ENCODE measurements at regions not wholly inside any gene's neighbourhood (a gene's known extent, or its start where the extent isn't known, plus 50 kb on each side); places are given as distances from the start of the nearest gene placed in this dataset.

GRCh38 chr21:18655931-18656330 is 252.3 kb upstream of the TMPRSS15 start:
- H3K27ac ChIP-seq: no peak overlapping the region
- no peak for TF ChIP-seq CTCF (conservative IDR thresholded peaks at IDR 0.05)

GRCh38 chr21:18661842-18662241 is 258.3 kb upstream of the TMPRSS15 start:
- H3K27ac ChIP-seq: no peak overlapping the region
- no peak for TF ChIP-seq CTCF (conservative IDR thresholded peaks at IDR 0.05)

DNA sequence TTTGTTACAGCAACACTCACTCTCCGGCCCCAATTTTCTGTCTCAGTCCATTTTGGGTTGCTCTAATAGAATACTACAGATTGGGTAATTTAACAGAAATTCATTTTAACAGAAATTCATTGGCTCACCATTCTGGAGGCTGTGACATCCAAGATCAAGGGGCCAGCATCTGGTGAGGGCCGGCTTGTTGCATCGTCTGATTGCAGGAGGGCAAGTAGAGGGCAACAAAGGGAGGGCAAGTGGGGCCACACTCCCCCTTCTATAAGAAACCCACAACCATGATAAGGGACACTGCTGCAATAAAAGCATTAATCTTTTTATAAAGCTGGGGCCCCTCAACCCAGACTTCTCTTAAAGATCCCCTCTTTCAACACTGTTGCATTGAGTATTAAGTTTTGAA is 260.1 kb upstream of the TMPRSS15 start:
- no peak overlapping the region for H3K27ac ChIP-seq
- TF ChIP-seq CTCF (conservative IDR thresholded peaks at IDR 0.05): no peak

DNA sequence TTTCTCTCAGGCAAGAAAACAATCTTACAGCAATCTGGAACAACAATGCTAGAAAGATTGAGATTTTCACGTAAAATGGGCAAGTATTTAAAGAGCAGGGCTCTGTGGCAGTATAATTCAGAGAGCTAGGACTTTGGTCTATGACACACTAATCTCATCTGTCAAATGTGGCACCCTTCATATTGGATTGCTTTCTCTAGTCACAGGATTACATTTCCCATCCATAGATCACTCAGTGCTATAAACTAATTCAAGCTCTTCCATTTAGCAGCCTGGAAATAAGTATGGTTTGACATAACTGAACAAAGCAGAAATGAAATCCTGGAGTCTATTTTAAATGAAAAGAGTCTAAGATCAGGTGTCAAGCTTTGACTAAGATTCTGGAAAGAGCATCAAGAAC is 263.1 kb upstream of the TMPRSS15 start:
- H3K27ac ChIP-seq: no peak overlapping the region
- TF ChIP-seq CTCF (conservative IDR thresholded peaks at IDR 0.05): no peak

DNA sequence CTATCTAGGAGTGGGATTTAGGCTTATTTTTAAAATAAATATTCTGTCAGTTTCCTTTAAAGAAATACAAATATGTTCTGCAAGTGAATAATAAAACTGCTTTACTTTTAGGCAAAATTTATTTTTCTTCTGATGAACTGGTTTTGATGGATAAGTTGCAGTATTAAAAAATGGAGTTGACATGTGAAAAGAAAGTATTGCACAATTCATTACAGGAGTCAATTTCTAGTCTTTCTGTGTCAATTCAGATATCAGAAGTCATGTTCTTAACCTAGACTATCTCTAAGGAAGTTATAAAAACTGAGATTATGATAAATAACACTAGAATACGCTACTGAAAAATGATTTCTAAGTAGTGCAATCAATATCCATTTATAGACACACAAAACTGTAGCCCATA is 270.2 kb upstream of the TMPRSS15 start:
- no peak overlapping the region for H3K27ac ChIP-seq
- no peak for TF ChIP-seq CTCF (conservative IDR thresholded peaks at IDR 0.05)

GRCh38 chr21:18677632-18678031 is 274.0 kb upstream of the TMPRSS15 start:
- TF ChIP-seq CTCF (conservative IDR thresholded peaks at IDR 0.05): no peak
- H3K27ac ChIP-seq: no peak overlapping the region

GRCh38 chr21:18705971-18706370 is 302.4 kb upstream of the TMPRSS15 start:
- no peak for TF ChIP-seq CTCF (conservative IDR thresholded peaks at IDR 0.05)
- no peak overlapping the region for H3K27ac ChIP-seq

DNA sequence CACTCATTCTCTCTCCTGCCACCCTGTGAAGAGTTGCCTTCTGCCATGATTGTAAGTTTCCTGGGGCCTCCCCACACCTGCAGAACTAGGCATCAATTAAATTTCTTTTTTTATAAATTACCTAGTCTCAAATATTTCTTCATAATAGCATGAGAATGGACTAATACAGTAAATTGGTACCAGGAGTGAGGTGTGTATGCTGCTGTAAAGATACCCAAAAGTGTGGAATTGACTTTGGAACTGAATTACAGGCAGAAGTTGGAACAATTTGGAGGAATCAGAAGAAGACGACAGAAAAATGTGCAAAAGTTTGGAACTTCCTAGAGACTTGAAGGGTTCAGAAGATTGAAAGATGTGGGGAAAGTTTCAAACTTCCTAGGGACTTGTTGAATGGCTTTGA is 308.1 kb upstream of the TMPRSS15 start:
- TF ChIP-seq CTCF (conservative IDR thresholded peaks at IDR 0.05): no peak
- H3K27ac ChIP-seq: no peak overlapping the region

Measured in VCaP (cell line).